GM10266 (cell line): ENCODE measurements at regions not wholly inside any gene's neighbourhood (a gene's known extent, or its start where the extent isn't known, plus 50 kb on each side); places are given as distances from the start of the nearest gene placed in this dataset.

Experiments used
- DNase-seq: peaks from one replicate; pipeline ENCODE4 v3.0.0; 2012; ENCODE audit errors: extremely low spot score
- CTCF ChIP-seq: IDR thresholded peaks from 2 replicates; pipeline ENCODE4 v1.5.1; 2012; ENCODE audit warnings: mild to moderate bottlenecking, low read depth; ENCODE audit not compliant: control insufficient read depth, insufficient read depth; ENCODE audit errors: missing control alignments

- TF ChIP-seq CTCF = no peak
- no peak for DNase-seq
Observed at GRCh38 chr17:45578516-45579455, 88.3 kb upstream of the PLEKHM1 start.

- TF ChIP-seq CTCF = no peak
- DNase-seq = no peak
Observed at GRCh38 chr17:45579529-45580495, 89.3 kb upstream of the PLEKHM1 start.

- DNase-seq = no peak
- no peak for TF ChIP-seq CTCF
Observed at GRCh38 chr17:45580924-45581323, 90.4 kb upstream of the PLEKHM1 start.

- DNase-seq = no peak
- TF ChIP-seq CTCF = no peak
Observed at GRCh38 chr17:45581860-45582259, 91.3 kb upstream of the PLEKHM1 start.

- TF ChIP-seq CTCF = no peak
- peak; percentile 78 for DNase-seq
Observed at GRCh38 chr17:45584092-45585036, 93.8 kb upstream of the PLEKHM1 start.

GRCh38 chr17:45585037-45585733 lies 94.7 kb upstream of the PLEKHM1 start:
- peak; percentile 86 for DNase-seq
- peak; percentile 37 for TF ChIP-seq CTCF
